ENCODE measurements at regions not wholly inside any gene's neighbourhood (a gene's known extent, or its start where the extent isn't known, plus 50 kb on each side); places are given as distances from the start of the nearest gene placed in this dataset.
"Not testable (repeated sequence)": the region's sequence is repeated elsewhere in the genome, so short reads cannot be mapped to it uniquely, and the experiment has no call there.

- no peak overlapping the region for H3K27ac ChIP-seq
- DNase-seq = no peak
- no peaks in the 10 kb centered on the region for H3K36me3 ChIP-seq (replicated peaks)
- in situ Hi-C loops (cut with HindIII; ENCODE audit: low pct_ligation_motif_present, low sequenced_read_pairs) = no loop called here
- no peaks in the 10 kb centered on the region for H3K27me3 ChIP-seq (replicated peaks)
- TF ChIP-seq CTCF (IDR thresholded peaks at IDR 0.05; ENCODE audit: low read depth, low read length, missing control alignments) = no peak
- H3K4me3 ChIP-seq (ENCODE audit: low read depth, low read length) = no peak overlapping the region
Observed at GRCh38 chr2:90076311-90076710, 1384.8 kb downstream of the RPIA start.

- Histone ChIP-seq H3K4me3 (ENCODE audit: low read depth, low read length) (no peak overlapping the region), H3K36me3 (replicated peaks) (no peaks in the 10 kb centered on the region), H3K27ac (no peak overlapping the region), H3K27me3 (replicated peaks) (no peaks in the 10 kb centered on the region)
- TF ChIP-seq CTCF (IDR thresholded peaks at IDR 0.05; ENCODE audit: low read depth, low read length, missing control alignments) = no peak
- no peak for DNase-seq
- in situ Hi-C loops (cut with HindIII; ENCODE audit: low pct_ligation_motif_present, low sequenced_read_pairs) = no loop called here
Observed at GRCh38 chr2:90077948-90078347, 1386.5 kb downstream of the RPIA start.

DNA sequence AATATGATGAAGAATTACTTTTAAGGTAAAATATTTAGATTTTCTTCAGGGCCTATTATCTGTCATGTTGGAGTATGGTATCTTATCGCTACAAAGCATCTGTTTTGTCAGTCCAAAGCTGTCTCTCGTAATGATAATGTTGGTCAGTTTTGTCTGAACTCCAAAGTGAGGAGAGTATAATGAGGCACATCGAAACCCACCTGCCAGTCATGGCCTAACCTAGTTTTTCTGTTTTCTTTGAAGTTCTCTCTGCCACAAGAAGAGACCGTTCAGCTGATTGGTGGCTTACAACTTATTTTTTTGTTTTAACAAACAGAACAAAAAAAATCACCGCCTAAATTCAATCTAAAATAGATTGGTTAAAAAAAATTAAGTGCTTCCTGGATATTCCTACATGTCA, 1387.9 kb downstream of the RPIA start:
- Histone ChIP-seq H3K4me3 (ENCODE audit: low read depth, low read length) (no peak overlapping the region), H3K27me3 (replicated peaks) (no peaks in the 10 kb centered on the region), H3K36me3 (replicated peaks) (no peaks in the 10 kb centered on the region), H3K27ac (no peak overlapping the region)
- no peak for TF ChIP-seq CTCF (IDR thresholded peaks at IDR 0.05; ENCODE audit: low read depth, low read length, missing control alignments)
- DNase-seq = no peak
- in situ Hi-C loops (cut with HindIII; ENCODE audit: low pct_ligation_motif_present, low sequenced_read_pairs) = no loop called here

DNA sequence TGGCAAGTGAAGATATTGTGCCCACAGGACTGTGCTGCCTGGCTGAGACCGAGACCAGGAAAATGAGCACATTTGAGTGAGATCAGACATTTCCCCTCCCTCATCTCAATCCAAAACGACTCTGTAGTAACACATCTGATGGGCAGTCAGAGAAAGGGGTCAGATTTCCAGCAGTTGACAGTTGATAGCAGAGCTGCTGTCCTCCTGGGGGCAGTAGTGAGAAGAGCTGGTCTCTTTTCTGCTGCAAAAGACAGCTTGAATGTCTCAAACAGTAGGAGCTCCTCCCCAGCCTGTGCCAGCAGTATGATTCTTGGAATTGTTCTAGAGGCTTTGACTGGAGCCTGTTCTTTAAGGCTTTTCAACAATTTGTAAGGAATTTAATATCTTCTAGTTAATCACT, 1396.3 kb downstream of the RPIA start:
- H3K4me3 ChIP-seq (ENCODE audit: low read depth, low read length); H3K27ac ChIP-seq; in situ Hi-C loops (cut with HindIII; ENCODE audit: low pct_ligation_motif_present, low sequenced_read_pairs); H3K36me3 ChIP-seq (replicated peaks); H3K27me3 ChIP-seq (replicated peaks); DNase-seq: not testable (repeated sequence)

GRCh38 chr2:90093571-90094270, 1402.2 kb downstream of the RPIA start:
- H3K27ac ChIP-seq; H3K36me3 ChIP-seq (replicated peaks); H3K27me3 ChIP-seq (replicated peaks); DNase-seq; in situ Hi-C loops (cut with HindIII; ENCODE audit: low pct_ligation_motif_present, low sequenced_read_pairs); H3K4me3 ChIP-seq (ENCODE audit: low read depth, low read length): not testable (repeated sequence)

- H3K27ac ChIP-seq; DNase-seq; H3K27me3 ChIP-seq (replicated peaks); H3K4me3 ChIP-seq (ENCODE audit: low read depth, low read length); in situ Hi-C loops (cut with HindIII; ENCODE audit: low pct_ligation_motif_present, low sequenced_read_pairs); H3K36me3 ChIP-seq (replicated peaks): not testable (repeated sequence)
Observed at GRCh38 chr2:90097617-90098016, 1406.1 kb downstream of the RPIA start.

DNA sequence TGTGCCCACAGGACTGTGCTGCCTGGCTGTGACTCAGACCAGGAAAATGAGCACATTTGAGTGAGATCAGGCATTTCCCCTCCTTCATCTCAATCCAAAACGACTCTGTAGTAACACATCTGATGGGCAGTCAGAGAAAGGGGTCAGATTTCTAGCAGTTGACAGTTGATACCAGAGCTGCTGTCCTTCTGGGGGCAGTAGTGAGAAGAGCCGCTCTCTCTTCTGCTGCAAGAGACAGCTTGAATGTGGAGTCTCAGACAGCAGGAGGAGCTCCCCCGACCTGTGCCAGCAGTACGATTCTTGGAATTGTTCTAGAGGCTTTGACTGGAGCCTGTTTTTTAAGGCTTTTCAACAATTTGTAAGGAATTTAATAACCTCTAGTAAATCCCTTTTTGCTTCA, 1413.7 kb downstream of the RPIA start:
- H3K4me3 ChIP-seq (ENCODE audit: low read depth, low read length); H3K36me3 ChIP-seq (replicated peaks); in situ Hi-C loops (cut with HindIII; ENCODE audit: low pct_ligation_motif_present, low sequenced_read_pairs); H3K27ac ChIP-seq; H3K27me3 ChIP-seq (replicated peaks); DNase-seq: not testable (repeated sequence)

- H3K27ac ChIP-seq; H3K36me3 ChIP-seq (replicated peaks); in situ Hi-C loops (cut with HindIII; ENCODE audit: low pct_ligation_motif_present, low sequenced_read_pairs); DNase-seq; H3K27me3 ChIP-seq (replicated peaks); H3K4me3 ChIP-seq (ENCODE audit: low read depth, low read length): not testable (repeated sequence)
Observed at GRCh38 chr2:90123409-90123808, 1431.9 kb downstream of the RPIA start.

GRCh38 chr2:90139046-90139445, 1447.6 kb downstream of the RPIA start:
- H3K27ac ChIP-seq; H3K4me3 ChIP-seq (ENCODE audit: low read depth, low read length); in situ Hi-C loops (cut with HindIII; ENCODE audit: low pct_ligation_motif_present, low sequenced_read_pairs); DNase-seq; H3K36me3 ChIP-seq (replicated peaks); H3K27me3 ChIP-seq (replicated peaks): not testable (repeated sequence)

GRCh38 chr2:90141558-90141957, 1450.1 kb downstream of the RPIA start:
- in situ Hi-C loops (cut with HindIII; ENCODE audit: low pct_ligation_motif_present, low sequenced_read_pairs); H3K27ac ChIP-seq: not testable (repeated sequence)

GRCh38 chr2:90151805-90152204, 1460.3 kb downstream of the RPIA start:
- H3K4me3 ChIP-seq (ENCODE audit: low read depth, low read length); DNase-seq; H3K36me3 ChIP-seq (replicated peaks); H3K27ac ChIP-seq; H3K27me3 ChIP-seq (replicated peaks); in situ Hi-C loops (cut with HindIII; ENCODE audit: low pct_ligation_motif_present, low sequenced_read_pairs): not testable (repeated sequence)

More at GRCh38 chr2:90141558-90141957, 1450.1 kb downstream of the RPIA start:
- DNase-seq; H3K36me3 ChIP-seq (replicated peaks); H3K4me3 ChIP-seq (ENCODE audit: low read depth, low read length); H3K27me3 ChIP-seq (replicated peaks): not testable (repeated sequence)

DNA sequence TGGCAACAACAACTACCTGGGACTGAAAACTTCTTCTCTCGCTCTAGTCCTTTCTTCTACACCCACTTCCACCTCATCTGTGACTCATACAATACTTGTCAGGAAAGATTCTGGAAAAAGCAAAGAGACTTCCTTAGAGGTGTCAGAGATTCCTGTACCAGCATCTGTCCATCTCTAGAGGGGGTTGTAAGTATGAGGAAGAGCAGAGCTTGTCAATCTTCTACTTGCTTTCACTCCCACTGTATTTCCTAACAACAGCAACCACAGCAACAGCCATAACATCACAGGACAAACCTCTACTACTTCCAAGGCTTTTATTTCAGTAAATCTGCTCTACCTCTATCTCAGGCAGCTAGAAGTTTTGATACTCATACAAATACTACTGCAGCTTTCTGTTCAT, 1479.5 kb downstream of the RPIA start:
- H3K4me3 ChIP-seq (ENCODE audit: low read depth, low read length); DNase-seq; H3K36me3 ChIP-seq (replicated peaks); H3K27me3 ChIP-seq (replicated peaks); H3K27ac ChIP-seq; in situ Hi-C loops (cut with HindIII; ENCODE audit: low pct_ligation_motif_present, low sequenced_read_pairs): not testable (repeated sequence)

Measured in brain microvascular endothelial cell (primary cell).